ENCODE measurements at regions not wholly inside any gene's neighbourhood (a gene's known extent, or its start where the extent isn't known, plus 50 kb on each side); places are given as distances from the start of the nearest gene placed in this dataset.

GRCh38 chr5:90338712-90339372 lies 70.7 kb downstream of the CETN3 start:
- Mint-ChIP-seq H3K4me1 (ENCODE audit: low read depth) (peaks cover 15% of the 10 kb centered on the region), H3K9me3 (ENCODE audit: low read depth) (peaks cover 8% of the 10 kb centered on the region), H3K36me3 (ENCODE audit: insufficient read depth) (no peaks in the 10 kb centered on the region), H3K4me3 (ENCODE audit: low read depth) (no peak overlapping the region), H3K27me3 (no peaks in the 10 kb centered on the region), H3K27ac (no peak overlapping the region)
- no peak for TF ChIP-seq CTCF (IDR thresholded peaks at IDR 0.05; ENCODE audit: unreplicated experiment)
- no peak for DNase-seq (ENCODE audit: low spot score, unreplicated experiment)

GRCh38 chr5:90337449-90338052 lies 72.0 kb downstream of the CETN3 start:
- Mint-ChIP-seq H3K36me3 (ENCODE audit: insufficient read depth) (no peaks in the 10 kb centered on the region), H3K27me3 (no peaks in the 10 kb centered on the region), H3K4me1 (ENCODE audit: low read depth) (peaks cover 15% of the 10 kb centered on the region), H3K9me3 (ENCODE audit: low read depth) (no peaks in the 10 kb centered on the region), H3K4me3 (ENCODE audit: low read depth) (no peak overlapping the region), H3K27ac (no peak overlapping the region)
- TF ChIP-seq CTCF (IDR thresholded peaks at IDR 0.05; ENCODE audit: unreplicated experiment) = no peak
- DNase-seq (ENCODE audit: low spot score, unreplicated experiment) = no peak

- DNase-seq (ENCODE audit: low spot score, unreplicated experiment) = no peak
- Mint-ChIP-seq H3K36me3 (ENCODE audit: insufficient read depth) (no peaks in the 10 kb centered on the region), H3K4me3 (ENCODE audit: low read depth) (no peak overlapping the region), H3K4me1 (ENCODE audit: low read depth) (peaks cover 15% of the 10 kb centered on the region), H3K27ac (no peak overlapping the region), H3K9me3 (ENCODE audit: low read depth) (no peaks in the 10 kb centered on the region), H3K27me3 (no peaks in the 10 kb centered on the region)
- no peak for TF ChIP-seq CTCF (IDR thresholded peaks at IDR 0.05; ENCODE audit: unreplicated experiment)
Observed at GRCh38 chr5:90336752-90337151, 72.8 kb downstream of the CETN3 start.

DNA sequence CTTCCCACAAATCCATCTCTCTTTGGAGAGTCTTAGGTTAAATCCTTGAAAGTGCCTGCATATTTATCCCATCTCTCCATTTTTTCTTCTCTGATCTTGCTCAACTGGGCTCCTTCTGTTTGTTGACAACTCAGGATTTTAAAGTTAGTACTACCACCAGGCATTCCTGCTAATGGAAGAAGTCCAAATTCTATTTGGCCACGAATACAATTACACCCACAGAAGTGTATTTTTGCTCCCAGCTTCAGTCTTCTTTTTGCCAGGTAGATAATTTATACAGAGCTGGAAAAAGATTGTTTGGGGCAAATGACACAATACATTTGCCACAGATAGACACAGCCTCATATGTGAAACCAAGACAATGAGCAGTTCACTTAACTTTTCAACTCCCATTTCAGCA lies 74.8 kb downstream of the CETN3 start:
- Mint-ChIP-seq H3K27ac (no peak overlapping the region), H3K4me3 (ENCODE audit: low read depth) (no peak overlapping the region), H3K36me3 (ENCODE audit: insufficient read depth) (no peaks in the 10 kb centered on the region), H3K9me3 (ENCODE audit: low read depth) (peaks cover 3% of the 10 kb centered on the region), H3K27me3 (no peaks in the 10 kb centered on the region), H3K4me1 (ENCODE audit: low read depth) (peaks cover 15% of the 10 kb centered on the region)
- TF ChIP-seq CTCF (IDR thresholded peaks at IDR 0.05; ENCODE audit: unreplicated experiment) = no peak
- DNase-seq (ENCODE audit: low spot score, unreplicated experiment) = no peak

DNA sequence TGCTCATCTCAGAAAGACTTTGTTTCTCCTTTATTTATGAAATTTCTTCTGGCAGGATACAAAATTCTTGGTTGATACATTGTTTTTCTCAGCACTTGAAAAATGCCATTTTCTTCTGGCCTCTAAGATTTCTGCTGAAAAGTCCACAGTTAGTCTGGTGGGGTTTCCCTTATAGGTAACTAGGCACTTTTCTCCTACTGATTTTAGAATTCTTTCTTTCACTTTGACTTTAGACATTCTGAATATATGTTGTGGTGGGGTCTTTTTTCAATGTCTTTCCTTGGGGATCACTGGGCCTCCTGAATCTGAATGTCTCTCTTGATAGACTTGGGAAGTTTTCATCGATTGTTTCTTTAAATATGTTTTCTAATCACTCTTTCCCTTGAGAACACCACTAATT lies 79.6 kb downstream of the CETN3 start:
- Mint-ChIP-seq H3K4me1 (ENCODE audit: low read depth) (peaks cover 4% of the 10 kb centered on the region), H3K9me3 (ENCODE audit: low read depth) (peaks cover 7% of the 10 kb centered on the region), H3K36me3 (ENCODE audit: insufficient read depth) (no peaks in the 10 kb centered on the region), H3K27ac (no peak overlapping the region), H3K27me3 (no peaks in the 10 kb centered on the region), H3K4me3 (ENCODE audit: low read depth) (no peak overlapping the region)
- no peak for TF ChIP-seq CTCF (IDR thresholded peaks at IDR 0.05; ENCODE audit: unreplicated experiment)
- no peak for DNase-seq (ENCODE audit: low spot score, unreplicated experiment)
